ENCODE measurements at regions not wholly inside any gene's neighbourhood (a gene's known extent, or its start where the extent isn't known, plus 50 kb on each side); places are given as distances from the start of the nearest gene placed in this dataset.
"Not testable (repeated sequence)": the region's sequence is repeated elsewhere in the genome, so short reads cannot be mapped to it uniquely, and the experiment has no call there.

GRCh38 chr9:22225856-22226255 lies 216.8 kb upstream of the CDKN2B start:
- DNase-seq = not testable (repeated sequence)

DNA sequence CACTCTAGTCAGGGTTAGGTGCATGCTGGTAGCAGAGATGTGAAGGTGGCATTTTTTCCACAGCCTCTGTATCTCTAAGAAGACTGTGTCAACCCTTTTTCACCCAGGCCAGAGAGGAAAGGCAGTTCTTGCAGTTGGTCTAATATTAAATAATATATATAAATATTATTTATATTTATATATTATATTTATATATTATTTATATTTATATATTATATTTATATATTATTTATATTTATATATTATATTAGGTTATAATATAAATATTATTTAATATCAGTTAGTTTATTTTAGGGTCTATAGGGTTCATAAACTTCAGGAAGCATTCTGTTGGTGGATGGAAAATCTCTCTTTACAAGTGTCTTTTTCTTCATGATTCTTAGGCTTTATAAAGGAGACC lies 218.6 kb upstream of the DMRTA1 start:
- DNase-seq = no peak

- DNase-seq = no peak
These were observed 218.1 kb upstream of the DMRTA1 start for GRCh38 chr9:22228542-22228941.

GRCh38 chr9:22229069-22229468 lies 217.6 kb upstream of the DMRTA1 start:
- no peak for DNase-seq

DNA sequence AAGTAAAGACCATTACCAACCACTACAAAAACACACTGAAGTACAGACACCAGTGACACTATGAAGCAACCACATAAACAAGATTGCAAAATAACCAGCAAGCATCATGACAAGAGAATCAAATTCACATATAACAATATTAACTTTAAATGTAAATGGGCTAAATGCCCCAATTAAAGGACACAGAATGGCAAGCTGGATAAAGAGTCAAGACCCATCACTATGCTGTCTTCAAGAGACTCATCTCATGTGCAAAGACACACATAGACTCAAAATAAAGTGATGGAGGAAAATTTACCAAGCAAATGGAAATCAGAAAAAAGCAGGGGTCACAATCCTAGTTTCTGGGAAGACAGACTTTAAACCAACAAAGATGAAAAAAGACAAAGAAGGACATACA lies 215.3 kb upstream of the DMRTA1 start:
- DNase-seq = not testable (repeated sequence)

DNA sequence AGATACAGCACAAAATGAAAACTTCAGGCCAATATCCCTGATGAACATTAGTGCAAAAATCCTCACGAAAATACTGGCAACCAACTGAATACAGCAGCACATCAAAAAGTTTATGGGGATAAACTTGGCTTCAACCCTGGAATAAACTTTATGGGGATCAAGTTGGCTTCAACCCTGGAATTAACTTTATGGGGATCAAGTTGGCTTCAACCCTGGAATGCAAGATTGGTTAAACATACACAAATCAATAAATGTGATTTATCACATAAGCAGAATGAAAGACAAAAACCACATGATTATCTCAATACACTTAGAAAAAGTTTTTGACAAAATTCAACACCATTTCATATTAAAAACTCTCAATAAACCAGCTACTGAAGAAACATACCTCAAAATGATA lies 213.7 kb upstream of the DMRTA1 start:
- DNase-seq = no peak

- no peak for DNase-seq
These were observed 208.9 kb upstream of the DMRTA1 start for GRCh38 chr9:22237497-22238363.

- no peak for DNase-seq
These were observed 207.6 kb upstream of the DMRTA1 start for GRCh38 chr9:22238809-22239684.

GRCh38 chr9:22240619-22241018 lies 206.0 kb upstream of the DMRTA1 start:
- no peak for DNase-seq

DNA sequence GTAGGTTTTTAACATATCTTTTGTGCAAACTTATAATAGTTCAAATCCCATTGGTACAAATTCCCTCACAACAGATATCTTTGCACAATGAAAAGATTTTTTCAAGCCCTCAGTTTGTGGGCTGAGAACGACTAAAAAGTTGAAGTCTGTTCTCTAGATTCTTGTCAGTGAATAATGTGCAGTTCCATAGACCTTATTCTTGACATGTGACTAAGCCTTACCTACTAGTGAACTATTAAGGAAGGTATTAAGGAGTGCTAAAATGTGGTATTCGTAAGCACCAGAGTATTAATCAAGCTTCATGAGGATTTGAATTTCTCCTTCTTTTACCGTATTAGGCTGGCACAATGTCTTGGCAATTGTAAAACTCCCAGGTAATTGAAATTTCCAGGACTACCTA lies 205.6 kb upstream of the DMRTA1 start:
- DNase-seq = no peak

DNA sequence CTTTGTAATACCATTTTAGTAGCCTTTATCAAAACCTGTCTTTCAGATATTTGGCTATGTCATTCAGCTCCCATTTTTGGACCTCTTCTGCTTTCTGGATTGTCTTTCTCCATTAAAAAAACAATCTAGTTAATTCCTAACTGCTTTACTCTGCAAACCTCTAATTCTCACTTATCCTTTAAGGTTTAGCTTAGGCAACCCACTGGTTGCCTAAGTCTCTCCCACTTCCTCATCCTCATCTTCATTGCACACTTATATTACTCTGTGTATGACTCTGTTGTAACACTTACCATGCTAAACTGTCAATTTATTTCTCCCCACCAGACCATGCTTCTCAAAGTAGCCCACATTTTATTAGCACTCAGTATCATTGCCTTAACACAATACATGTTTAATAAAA lies 205.0 kb upstream of the DMRTA1 start:
- DNase-seq = no peak

- peak; percentile 8 for DNase-seq
These were observed 202.2 kb upstream of the DMRTA1 start for GRCh38 chr9:22244139-22245011.

DNA sequence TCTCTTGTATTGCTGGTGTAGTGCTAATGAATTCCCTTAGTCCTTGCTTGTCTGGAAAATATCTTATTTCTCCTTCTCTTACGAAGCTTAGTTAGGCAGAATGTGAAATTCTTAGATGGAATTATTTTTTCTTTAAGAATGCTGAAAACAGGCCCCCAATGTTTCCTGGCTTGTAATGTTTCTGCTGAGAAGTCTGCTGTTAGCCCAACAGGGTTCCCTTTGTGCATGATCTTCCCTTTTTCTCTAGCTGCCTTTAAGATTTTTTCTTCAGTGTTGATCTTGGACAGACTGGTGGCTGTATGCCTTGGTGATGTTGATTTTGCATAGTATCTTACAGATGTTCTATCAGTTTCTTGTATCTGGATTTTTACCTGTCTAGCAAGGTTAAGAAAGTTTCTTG lies 191.3 kb upstream of the DMRTA1 start:
- no peak for DNase-seq

- DNase-seq = no peak
These were observed 190.2 kb upstream of the DMRTA1 start for GRCh38 chr9:22256381-22256780.

GRCh38 chr9:22257026-22257816 lies 189.4 kb upstream of the DMRTA1 start:
- no peak for DNase-seq

DNA sequence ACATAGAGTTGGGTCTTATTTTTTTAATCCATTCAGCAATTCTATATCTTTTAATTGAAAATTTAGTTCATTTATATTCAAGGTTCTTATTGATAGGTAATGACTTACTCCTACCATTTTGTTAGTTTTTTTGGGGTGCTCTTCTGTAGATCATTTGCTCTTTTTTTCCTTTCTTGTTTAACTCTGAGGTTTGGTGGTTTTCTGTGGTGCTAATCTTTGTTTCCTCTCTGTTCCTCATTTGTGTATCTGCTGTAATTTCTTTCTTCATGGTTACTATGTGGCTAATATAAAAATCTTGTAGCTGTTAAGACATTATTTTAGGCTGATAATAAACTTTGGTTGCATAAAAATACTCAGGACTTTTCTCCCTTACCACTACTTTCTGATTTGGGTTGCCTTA lies 181.6 kb upstream of the DMRTA1 start:
- DNase-seq = no peak

DNA sequence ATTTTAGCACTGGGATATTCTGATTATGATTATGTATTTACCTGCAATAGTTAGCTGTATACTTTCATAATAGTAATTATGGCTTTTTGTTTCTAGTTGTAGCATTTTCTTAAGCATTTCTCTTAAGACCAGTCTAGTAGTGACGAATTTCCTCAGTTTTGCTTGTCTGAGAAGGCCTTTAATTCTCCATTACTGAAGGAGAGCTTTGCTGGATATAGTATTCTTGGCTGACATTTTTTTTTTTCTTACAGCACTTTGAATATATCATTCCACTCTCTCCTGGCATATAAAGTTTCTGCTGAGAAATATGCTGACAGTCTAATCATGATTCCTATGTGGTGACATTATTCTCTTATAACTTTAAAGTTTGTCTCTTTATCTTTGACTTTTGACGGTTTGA lies 181.1 kb upstream of the DMRTA1 start:
- DNase-seq = no peak

- DNase-seq = no peak
These were observed 172.1 kb upstream of the DMRTA1 start for GRCh38 chr9:22274477-22274876.

GRCh38 chr9:22278426-22278825 lies 168.2 kb upstream of the DMRTA1 start:
- no peak for DNase-seq

GRCh38 chr9:22279636-22280035 lies 167.0 kb upstream of the DMRTA1 start:
- DNase-seq = no peak

DNA sequence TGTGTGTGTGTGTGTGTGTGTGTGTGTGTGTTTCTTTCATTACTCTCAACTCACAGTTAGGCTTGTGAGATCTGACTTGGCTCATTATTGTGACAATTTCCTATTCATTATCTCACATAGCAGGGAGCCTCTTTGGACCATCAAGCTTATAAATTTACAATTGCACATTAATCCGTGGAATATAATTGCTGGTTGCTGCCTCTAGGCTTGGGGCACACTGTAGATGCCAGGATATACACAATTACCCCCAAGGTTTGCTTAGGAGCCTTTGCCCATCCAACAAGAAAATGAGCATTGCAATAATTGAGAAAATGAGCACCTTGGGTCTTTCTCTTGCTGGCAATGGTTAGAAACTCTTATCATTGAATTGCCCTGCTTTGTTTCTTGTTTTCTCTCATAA lies 161.6 kb upstream of the DMRTA1 start:
- DNase-seq = no peak

GRCh38 chr9:22286661-22287060 lies 160.0 kb upstream of the DMRTA1 start:
- DNase-seq = no peak

All from stimulated activated CD4-positive, alpha-beta T cell treated with anti-CD3 and anti-CD28 coated beads, Interleukin-1b, Interleukin-23, amount 100 ng/mL, for 48 hours (primary cell).